DMS53 (cell line): ENCODE measurements at regions not wholly inside any gene's neighbourhood (a gene's known extent, or its start where the extent isn't known, plus 50 kb on each side); places are given as distances from the start of the nearest gene placed in this dataset.
"Not testable (repeated sequence)": the region's sequence is repeated elsewhere in the genome, so short reads cannot be mapped to it uniquely, and the experiment has no call there.

ENCODE experiments used
- DNase-seq: peaks from one replicate; lab custom pipeline; 2025; lab: John Stamatoyannopoulos, UW

DNA sequence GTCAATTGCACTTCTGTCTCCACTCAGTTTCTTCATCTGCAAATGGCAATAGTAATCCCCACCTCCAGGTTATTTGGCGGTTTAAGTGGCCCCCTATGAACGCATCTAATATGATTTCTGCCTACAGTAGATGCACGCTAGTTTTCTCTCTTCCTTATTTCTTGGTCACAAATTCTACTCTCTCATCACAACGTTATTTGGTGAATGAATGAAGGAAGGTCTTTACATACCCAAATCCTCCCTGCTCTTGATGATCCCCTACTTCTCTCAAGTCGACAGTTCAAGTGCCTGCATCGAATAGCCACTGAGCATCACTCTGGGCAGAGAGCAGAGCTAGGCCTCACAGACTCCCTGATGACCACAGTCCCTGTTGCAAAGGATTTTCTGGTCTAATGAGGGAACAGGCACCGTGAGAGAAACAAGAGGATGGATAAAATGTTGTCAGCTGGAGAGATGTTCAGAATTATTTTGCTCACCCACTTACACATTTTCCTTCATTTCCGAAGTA lies 181.2 kb upstream of the SMAD3 start:
- DNase-seq = no peak

DNA sequence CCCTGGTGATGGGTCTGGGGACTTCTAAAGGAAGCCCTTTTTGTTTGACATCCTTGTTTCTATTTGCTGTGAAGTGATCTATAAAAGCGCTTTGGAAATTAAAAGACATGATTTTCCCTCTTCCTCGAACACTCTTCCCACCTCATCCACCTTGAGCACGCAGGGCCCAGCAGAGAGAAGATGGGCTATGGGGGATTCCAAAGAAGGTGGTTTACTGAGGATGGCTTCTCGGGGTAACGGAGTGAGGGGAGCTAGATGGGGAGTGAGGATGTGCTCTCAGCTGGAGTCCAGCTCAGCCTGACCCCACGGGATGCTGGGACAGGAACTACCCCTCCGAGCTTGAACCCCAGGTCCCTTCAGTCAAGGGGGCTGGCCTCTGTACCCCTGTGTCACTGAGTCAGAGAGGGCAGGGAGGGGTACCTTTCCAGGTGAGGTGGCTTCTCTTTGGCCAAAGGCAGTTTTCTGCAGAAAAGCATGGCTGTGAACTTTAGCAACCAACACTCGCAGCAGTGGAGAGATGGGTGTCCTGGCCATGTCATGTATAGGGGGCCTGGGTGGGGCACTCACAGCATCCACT lies 180.7 kb upstream of the SMAD3 start:
- DNase-seq = no peak

DNA sequence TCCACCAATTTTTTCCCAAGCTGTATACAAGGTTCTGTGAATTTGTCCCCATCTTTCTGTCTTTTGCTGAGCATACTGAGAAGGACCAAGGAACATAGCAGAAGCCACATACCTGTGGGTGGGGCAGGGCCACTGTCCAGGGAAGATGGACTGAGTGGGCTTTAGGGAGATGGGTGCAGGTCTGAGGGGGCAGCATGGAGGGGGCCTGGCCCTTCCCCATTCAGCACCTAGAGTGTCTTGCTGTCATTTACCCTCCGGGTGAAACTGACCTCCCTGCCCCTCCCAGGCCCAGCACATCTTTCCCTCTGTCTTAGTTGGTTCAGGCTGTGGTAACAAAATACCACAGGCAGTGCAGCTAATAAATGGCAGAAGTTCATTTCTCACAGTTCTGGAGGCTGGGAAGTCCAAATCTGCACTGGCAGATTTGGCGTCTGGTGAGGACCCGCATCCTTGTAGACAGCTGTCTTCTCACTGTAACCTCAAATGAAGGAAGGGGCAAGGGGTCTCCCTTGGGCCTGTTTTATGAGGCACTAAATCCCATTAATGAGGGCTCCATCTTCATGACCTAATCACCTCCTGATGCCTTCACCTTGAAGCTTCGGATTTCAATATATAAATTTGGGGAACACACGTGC lies 180.0 kb upstream of the SMAD3 start:
- no peak for DNase-seq

DNA sequence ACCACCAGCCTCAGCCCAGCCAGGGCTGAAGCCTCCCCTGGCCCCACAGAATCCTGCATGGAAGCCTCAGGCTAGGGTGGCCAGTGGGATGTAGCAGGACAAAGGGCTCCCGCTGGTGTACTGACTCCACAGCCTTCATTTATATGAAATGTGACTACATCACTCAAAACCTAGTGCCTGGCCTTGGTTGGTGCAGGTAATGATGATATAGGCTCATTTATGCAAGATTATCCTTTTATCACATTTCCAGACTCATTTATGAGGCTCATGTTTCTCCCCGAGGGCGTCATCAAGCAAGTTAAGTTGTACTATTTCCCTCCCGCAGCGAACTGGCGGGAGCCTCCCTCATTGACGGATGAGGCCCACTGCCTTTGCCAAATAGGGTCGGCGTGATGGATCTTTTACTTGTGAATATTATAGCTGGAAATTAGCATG lies 179.1 kb upstream of the SMAD3 start:
- no peak for DNase-seq

- DNase-seq = no peak
These were observed 178.6 kb upstream of the SMAD3 start for GRCh38 chr15:66886686-66887273.

GRCh38 chr15:66889298-66889697 lies 176.1 kb upstream of the SMAD3 start:
- DNase-seq = not testable (repeated sequence)

- DNase-seq = no peak
These were observed 173.6 kb upstream of the SMAD3 start for GRCh38 chr15:66891776-66892175.

DNA sequence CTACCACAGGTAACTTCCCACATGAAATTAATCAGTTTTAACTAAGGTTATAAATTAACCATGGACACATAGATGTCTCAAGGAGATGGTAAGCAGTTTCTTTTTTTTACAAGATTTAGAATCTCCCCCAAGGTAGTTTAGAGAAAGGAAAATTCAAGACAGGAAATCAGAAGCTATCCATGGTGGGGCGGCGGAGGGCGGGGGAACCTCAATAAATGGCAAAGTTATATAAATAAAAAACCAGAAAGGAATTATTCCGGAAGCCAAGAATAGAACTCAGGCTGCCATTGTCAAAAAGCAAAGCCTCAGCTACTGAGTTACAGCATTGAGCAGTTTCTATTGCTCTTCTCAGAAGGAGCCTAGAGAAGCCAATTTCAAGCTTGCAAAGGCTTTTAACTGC lies 172.1 kb upstream of the SMAD3 start:
- DNase-seq = no peak

- no peak for DNase-seq
These were observed 171.0 kb upstream of the SMAD3 start for GRCh38 chr15:66894363-66894762.

DNA sequence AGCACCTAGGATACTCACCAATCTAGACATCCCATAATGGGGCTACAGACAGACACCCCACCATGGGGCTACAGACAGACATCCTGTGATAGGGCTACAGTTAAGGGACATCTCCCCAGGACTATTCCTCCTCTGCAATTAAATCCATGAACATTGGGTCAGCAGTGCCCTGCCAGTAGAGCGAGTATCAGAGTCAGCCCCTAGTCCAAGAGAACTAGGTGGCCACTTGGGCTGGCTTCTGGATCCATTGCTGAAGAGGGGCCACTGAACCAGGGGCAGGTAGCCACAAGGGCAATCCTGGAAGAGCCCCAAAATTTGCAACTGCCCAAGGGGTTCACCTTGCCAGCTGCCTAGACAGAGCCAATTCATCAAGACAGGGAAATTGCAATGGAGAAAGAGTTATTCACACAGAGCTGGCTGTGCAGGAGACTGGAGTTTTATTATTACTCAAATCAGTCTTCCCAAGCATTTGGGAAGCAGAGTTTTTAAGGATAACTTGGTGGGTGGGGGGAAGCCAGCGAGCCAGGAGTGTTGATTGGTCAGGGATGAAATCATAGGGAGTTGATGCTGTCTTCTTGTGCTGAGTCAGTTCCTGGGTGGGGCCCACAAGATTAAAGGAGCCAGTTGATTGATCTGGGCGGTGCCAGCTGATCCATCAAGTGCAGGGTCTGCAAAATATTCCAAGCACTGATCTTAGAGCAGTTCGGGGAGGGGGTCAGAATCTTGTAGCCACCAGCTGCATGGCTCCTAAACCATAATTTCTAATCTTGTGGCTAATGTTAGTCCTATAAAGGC lies 170.2 kb upstream of the SMAD3 start:
- DNase-seq = no peak

DNA sequence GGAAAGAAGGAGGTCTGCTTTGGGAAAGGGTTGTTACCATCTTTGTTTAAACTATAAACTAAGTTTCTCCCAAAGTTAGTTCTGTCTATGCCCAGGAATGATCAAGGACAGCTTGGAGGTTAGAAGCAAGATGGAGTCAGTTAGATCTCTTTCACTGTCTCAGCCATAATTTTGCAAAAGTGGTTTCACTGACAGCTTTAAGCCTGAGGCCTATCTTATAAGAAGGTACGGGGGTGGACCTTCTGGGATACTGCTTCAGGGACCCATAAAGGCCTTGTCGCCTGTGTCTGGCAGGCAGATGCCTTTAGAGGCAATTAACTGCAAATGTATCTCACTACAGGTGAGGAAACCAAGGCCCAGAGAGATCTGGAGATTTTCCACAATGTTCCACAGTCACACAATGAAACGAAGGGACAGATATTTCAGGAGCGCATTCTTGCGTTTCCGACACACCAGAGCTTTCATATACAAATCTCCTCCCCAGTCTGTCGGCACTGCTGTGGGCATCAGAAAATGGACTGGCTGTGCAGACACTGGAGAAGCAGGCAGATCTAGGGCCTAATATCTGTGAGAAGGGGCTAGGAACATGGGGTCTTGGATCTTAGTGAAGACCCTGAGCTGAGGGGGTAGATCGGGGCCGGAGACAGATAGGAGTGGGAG lies 169.5 kb upstream of the SMAD3 start:
- no peak for DNase-seq

DNA sequence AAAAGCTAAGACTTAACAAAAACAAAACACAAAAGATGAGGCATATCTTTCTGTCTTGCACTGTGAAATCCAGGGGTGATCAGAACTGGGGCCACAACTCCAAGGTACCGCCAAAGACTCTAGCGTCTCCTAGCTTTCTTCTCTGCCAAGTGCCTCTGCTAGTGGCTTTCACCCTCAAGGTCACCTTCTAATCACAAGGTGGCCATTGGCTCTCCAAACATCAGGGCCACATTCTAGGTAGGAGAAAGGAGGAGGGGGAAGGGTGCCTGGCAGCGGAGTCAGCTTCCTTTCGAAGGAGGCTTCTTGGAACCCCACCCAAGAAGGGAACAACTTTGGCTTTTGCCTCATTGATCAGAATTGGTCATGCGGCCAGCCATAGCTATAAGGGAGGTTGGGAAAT lies 168.8 kb upstream of the SMAD3 start:
- DNase-seq = no peak

GRCh38 chr15:66897416-66897815 lies 168.0 kb upstream of the SMAD3 start:
- no peak for DNase-seq

DNA sequence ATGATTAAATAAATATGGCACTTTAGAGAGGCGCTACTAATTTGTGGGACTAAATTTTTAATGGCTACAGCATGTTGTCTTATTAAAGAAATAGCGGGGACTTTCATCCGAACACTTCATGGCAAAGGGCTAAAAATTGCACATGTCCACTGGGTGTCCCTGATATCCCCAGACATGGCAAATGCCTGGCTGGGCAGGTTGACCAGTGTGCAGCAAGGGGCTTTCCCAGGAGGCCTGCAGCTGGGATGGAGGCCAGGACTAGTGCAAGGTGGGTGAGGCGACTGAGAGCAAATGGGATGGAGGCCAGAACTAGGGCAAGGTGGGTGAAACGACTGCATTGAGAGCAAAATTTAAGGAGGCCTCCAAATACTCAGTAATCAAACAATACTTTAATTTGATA lies 167.4 kb upstream of the SMAD3 start:
- DNase-seq = no peak

GRCh38 chr15:66898656-66899386 lies 166.6 kb upstream of the SMAD3 start:
- DNase-seq = no peak

DNA sequence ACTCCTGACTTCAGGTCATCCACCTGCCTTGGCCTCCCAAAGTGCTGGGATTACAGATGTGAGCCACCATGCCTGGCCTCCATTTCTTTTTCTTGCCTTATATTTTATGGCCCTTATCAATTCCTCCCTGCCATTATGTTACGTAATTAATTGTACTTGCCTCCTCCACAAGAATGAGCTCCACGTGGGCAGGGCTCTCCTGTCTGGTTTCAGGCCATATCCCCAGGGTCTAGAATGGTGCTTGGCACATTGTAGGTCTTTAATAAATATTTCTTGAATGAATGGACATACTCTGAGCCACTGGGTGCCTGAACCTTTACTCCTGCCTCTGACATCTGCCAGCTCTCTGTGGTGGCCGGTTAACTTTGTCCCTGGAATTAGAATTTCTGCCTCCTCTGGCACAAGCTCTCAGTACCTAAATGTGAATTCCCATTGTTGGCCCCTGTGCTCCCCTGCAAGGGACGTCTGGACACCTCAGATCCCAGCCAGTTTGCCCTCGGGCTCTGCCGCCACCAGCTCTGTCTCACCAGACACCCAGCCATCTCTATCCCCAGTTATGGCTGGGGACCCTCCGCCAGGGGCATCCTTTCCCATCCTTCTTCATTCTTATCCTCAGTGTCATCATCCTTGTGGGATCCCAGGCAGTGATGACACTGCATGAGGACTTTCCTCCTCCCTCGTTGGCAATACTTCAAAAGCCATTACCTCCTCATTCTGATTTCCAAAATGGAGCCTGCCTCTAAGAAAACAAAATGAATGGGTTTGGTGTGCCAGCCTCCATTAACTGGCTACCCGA lies 165.6 kb upstream of the SMAD3 start:
- DNase-seq = no peak

DNA sequence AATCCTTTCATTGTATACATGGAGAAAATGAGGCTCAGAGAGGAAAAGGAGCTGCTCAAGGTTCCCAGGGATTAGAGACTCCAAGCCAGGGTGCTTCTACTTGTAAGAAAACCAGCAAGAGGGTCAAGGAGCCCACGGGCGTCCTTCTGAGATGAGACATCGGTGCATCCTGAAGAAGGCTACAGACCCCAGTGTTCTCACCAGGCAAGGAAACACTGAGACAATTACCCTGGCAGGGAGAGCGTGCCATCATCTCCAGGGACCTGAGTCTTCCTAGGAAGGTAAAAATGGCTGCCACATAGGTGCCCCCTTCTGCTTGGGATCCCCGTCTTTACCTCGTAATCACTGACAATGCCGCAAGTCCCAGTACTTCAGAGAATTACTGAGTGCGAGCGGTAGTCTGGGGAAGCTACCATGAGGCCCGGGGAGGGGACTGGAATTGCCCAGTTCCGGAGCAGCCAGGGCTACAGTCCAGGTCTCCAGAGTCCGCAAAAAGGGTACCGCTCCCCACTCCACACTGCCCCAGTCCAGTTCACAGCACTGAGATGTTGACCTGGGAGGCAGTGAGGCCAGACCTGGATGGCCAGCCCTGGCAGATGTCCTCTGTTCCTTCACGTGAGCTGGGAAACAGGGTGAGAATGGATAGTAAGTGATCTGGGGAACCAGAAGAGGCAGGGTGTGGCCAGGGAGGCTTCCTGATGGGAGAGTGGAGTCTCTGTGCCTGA lies 164.7 kb upstream of the SMAD3 start:
- no peak for DNase-seq

GRCh38 chr15:66901336-66902100 lies 163.9 kb upstream of the SMAD3 start:
- peak; percentile 31 for DNase-seq

DNA sequence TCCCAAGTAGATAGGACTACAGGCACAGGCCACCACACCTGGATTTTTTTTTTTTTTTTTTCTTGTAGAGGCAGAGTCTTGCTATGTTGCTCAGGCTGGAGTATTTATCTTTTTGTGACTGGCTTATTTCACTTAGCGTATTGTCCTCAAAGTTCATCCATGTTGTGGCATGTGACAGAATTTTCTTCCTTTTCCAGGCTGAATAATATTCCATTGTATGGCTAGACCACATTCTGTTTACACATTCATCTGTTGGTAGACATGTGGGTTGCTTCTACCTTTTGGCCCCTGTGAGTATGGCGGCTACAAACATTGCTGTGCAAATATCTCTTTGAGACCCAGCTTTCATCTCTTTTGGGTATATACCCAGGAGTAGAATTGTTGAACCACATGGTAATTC lies 160.2 kb upstream of the SMAD3 start:
- DNase-seq = no peak
